ENCODE measurements at regions not wholly inside any gene's neighbourhood (a gene's known extent, or its start where the extent isn't known, plus 50 kb on each side); places are given as distances from the start of the nearest gene placed in this dataset.

DNA sequence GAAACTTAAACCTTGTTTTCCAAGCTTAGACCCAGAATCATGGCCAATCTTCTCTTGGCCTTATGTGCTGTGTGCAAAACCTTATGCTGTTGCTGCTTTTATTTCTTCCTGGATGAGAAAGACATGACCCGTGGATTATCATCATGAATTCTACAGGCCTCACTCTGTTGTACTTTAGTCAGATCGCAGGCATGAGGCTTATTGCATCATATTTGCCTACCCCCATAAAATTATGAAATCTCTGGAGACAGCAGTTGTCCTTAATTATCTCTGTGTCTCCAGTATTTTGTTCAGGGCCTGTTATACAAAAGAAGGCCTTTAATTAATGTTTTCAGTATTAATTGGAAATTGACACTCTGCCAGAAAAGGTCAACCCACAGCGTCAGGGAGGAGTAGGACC is 71.6 kb downstream of the PLCE1 start:
- FAIRE-seq (no peak), DNase-seq (ENCODE audit: insufficient read length, low spot score) (no peak)
- TF ChIP-seq PAX5 (IDR thresholded peaks at IDR 0.05; ENCODE audit: insufficient read depth, low read length, severe bottlenecking) (no peak), SPI1 (IDR thresholded peaks at IDR 0.05; ENCODE audit: low read depth, low read length) (no peak), POU2F2 (IDR thresholded peaks at IDR 0.05; ENCODE audit: low read depth, low read length) (no peak), POLR2A (IDR thresholded peaks at IDR 0.05; ENCODE audit: low read depth, low read length) (no peak), POLR2AphosphoS5 (IDR thresholded peaks at IDR 0.05; ENCODE audit: low read depth, low read length) (no peak), TAF1 (IDR thresholded peaks at IDR 0.05; ENCODE audit: low read depth, low read length) (no peak)

DNA sequence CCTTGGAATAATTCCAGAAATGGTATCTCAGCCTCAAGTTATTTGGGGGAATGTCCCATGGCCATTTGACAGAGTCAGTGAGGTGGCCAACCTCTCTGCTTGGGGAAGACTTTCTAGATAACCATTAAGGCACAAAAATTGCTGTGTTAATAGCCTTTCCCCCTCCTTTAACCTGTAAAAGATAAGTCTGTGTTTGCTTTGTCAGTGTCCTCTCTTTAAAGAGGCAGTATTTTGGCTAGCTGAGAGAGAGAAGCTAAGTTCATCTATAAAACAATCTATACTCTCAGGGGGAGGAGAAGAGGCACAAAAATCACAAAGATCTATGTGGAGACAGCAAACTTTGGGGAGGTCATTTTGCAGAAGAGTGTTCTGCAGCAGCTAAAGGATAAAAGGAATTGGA is 72.1 kb downstream of the PLCE1 start:
- FAIRE-seq (no peak), DNase-seq (ENCODE audit: insufficient read length, low spot score) (no peak)
- TF ChIP-seq POLR2A (IDR thresholded peaks at IDR 0.05; ENCODE audit: low read depth, low read length) (no peak), PAX5 (IDR thresholded peaks at IDR 0.05; ENCODE audit: insufficient read depth, low read length, severe bottlenecking) (no peak), TAF1 (IDR thresholded peaks at IDR 0.05; ENCODE audit: low read depth, low read length) (no peak), POLR2AphosphoS5 (IDR thresholded peaks at IDR 0.05; ENCODE audit: low read depth, low read length) (no peak)

DNA sequence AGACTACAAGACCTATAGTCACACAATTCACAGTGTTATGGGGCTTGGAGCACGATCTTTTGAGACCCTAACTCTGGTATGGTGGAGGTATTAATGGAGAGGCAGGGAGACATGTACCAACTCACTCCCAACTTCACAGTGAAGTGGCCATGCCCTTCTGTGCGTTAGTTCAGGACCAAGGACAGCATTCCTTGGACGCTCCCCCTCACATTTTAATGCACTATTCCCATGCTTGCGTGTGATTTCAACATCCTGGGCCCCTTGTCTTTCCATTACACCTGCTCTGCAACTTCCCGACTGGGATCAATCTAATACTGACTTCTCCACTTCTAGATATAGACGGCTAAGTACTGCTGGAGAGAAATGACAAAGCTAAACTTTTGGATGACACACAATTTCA is 72.7 kb downstream of the PLCE1 start:
- DNase-seq (ENCODE audit: insufficient read length, low spot score) (no peak), FAIRE-seq (no peak)
- TF ChIP-seq TAF1 (IDR thresholded peaks at IDR 0.05; ENCODE audit: low read depth, low read length): no peak
- no peak for TF ChIP-seq PAX5 (IDR thresholded peaks at IDR 0.05; ENCODE audit: insufficient read depth, low read length, severe bottlenecking)
- TF ChIP-seq SPI1 (IDR thresholded peaks at IDR 0.05; ENCODE audit: low read depth, low read length): no peak
- TF ChIP-seq POU2F2 (IDR thresholded peaks at IDR 0.05; ENCODE audit: low read depth, low read length): no peak
- TF ChIP-seq POLR2AphosphoS5 (IDR thresholded peaks at IDR 0.05; ENCODE audit: low read depth, low read length): no peak
- TF ChIP-seq POLR2A (IDR thresholded peaks at IDR 0.05; ENCODE audit: low read depth, low read length): no peak

DNA sequence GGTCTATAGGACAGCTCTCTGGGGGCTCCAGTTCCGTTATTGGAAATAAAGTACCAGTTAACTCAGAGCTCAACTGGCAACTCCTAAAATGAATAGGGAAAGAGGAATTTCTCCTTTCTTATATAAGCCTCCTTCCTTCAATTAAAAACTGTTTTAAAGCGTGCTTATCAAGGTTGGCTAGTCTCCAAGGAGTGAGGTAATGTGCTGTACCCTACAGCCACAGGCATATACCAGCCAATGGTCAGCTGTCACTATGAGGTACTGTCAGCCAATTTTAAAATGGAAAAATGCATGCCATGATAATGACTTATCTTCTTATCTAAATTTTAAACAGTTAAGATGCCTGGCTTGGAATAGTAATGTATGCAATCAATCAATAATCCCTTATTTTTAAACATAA is 76.2 kb downstream of the PLCE1 start:
- FAIRE-seq (no peak), DNase-seq (ENCODE audit: insufficient read length, low spot score) (no peak)
- TF ChIP-seq POLR2A (IDR thresholded peaks at IDR 0.05; ENCODE audit: low read depth, low read length) (no peak), SPI1 (IDR thresholded peaks at IDR 0.05; ENCODE audit: low read depth, low read length) (no peak), POU2F2 (IDR thresholded peaks at IDR 0.05; ENCODE audit: low read depth, low read length) (no peak), POLR2AphosphoS5 (IDR thresholded peaks at IDR 0.05; ENCODE audit: low read depth, low read length) (no peak), PAX5 (IDR thresholded peaks at IDR 0.05; ENCODE audit: insufficient read depth, low read length, severe bottlenecking) (no peak), TAF1 (IDR thresholded peaks at IDR 0.05; ENCODE audit: low read depth, low read length) (no peak)

- TF ChIP-seq POU2F2 (IDR thresholded peaks at IDR 0.05; ENCODE audit: low read depth, low read length): no peak
- no peak for TF ChIP-seq POLR2A (IDR thresholded peaks at IDR 0.05; ENCODE audit: low read depth, low read length)
- FAIRE-seq (no peak), DNase-seq (ENCODE audit: insufficient read length, low spot score) (no peak)
Observed at GRCh38 chr10:94074462-94074861, 80.7 kb downstream of the PLCE1 start.

DNA sequence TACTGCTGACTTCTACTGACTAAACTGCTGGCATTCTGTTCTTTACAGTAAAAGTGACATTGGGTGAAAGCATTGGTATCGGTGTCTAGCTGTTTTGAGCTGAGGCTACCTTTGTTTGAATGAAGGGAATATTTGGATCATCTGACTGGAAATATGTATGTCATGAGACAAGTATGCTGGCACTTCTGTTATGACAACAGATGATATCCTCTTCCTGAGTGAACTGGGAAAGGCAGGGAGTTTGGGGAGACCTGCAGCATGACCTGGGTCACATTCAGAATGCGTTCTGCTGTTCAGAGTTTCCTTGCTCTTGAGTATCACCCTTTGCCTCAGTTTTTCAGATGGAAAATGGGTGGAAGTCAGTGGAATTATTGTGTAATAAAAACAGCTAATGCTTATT is 81.8 kb downstream of the PLCE1 start:
- no peak for DNase-seq (ENCODE audit: insufficient read length, low spot score)
- FAIRE-seq: no peak
- TF ChIP-seq PAX5 (IDR thresholded peaks at IDR 0.05; ENCODE audit: insufficient read depth, low read length, severe bottlenecking) (no peak), SPI1 (IDR thresholded peaks at IDR 0.05; ENCODE audit: low read depth, low read length) (no peak), POLR2AphosphoS5 (IDR thresholded peaks at IDR 0.05; ENCODE audit: low read depth, low read length) (no peak), POLR2A (IDR thresholded peaks at IDR 0.05; ENCODE audit: low read depth, low read length) (no peak), POU2F2 (IDR thresholded peaks at IDR 0.05; ENCODE audit: low read depth, low read length) (no peak)

GRCh38 chr10:94076325-94076841 is 82.7 kb downstream of the PLCE1 start:
- TF ChIP-seq POLR2AphosphoS5 (IDR thresholded peaks at IDR 0.05; ENCODE audit: low read depth, low read length): no peak
- no peak for TF ChIP-seq POLR2A (IDR thresholded peaks at IDR 0.05; ENCODE audit: low read depth, low read length)
- TF ChIP-seq TAF1 (IDR thresholded peaks at IDR 0.05; ENCODE audit: low read depth, low read length): no peak
- no peak for TF ChIP-seq PAX5 (IDR thresholded peaks at IDR 0.05; ENCODE audit: insufficient read depth, low read length, severe bottlenecking)
- no peak for TF ChIP-seq SPI1 (IDR thresholded peaks at IDR 0.05; ENCODE audit: low read depth, low read length)
- TF ChIP-seq POU2F2 (IDR thresholded peaks at IDR 0.05; ENCODE audit: low read depth, low read length): no peak
- DNase-seq (ENCODE audit: insufficient read length, low spot score) (no peak), FAIRE-seq (no peak)

DNA sequence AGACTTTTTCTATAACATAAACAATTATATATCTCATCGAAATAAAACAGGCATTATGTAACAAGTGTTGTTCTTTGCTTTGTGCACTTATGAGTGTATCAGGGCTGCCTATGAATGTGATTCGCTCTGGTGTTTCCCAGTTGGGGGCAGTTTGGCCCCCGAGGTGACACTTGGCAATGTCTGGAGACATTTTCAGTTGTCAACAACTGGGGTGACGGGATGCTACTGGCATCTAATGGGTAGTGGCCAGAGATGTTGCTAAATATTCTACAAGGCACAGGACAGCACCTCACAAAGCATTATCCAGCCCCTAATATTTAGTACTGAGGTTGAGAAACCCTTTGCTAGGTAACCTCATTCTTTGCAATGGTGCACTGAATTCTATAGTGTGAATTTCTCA is 83.3 kb downstream of the PLCE1 start:
- TF ChIP-seq POU2F2 (IDR thresholded peaks at IDR 0.05; ENCODE audit: low read depth, low read length) (no peak), TAF1 (IDR thresholded peaks at IDR 0.05; ENCODE audit: low read depth, low read length) (no peak), SPI1 (IDR thresholded peaks at IDR 0.05; ENCODE audit: low read depth, low read length) (no peak), POLR2AphosphoS5 (IDR thresholded peaks at IDR 0.05; ENCODE audit: low read depth, low read length) (no peak), POLR2A (IDR thresholded peaks at IDR 0.05; ENCODE audit: low read depth, low read length) (no peak), PAX5 (IDR thresholded peaks at IDR 0.05; ENCODE audit: insufficient read depth, low read length, severe bottlenecking) (no peak)
- no peak for FAIRE-seq
- DNase-seq (ENCODE audit: insufficient read length, low spot score): no peak

DNA sequence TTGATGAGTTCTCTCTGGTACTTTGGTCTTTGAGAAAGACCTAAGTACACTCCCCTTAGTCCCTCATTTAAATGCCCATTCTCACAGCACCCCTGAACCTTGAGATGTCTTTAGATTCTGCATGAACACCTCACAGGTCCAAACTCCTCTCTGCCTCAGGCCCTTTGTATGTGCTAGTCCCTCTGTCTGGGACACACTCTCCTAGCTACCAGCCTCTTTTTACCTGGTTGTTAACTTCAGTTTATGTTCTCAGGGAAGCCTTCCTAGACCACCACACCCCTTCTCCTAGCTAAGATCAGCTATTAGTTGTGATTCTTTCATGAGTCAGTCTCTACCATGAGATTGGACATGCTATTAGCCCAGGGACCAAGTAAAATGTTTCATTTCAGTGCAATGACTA is 86.4 kb downstream of the PLCE1 start:
- no peak for TF ChIP-seq POLR2A (IDR thresholded peaks at IDR 0.05; ENCODE audit: low read depth, low read length)
- TF ChIP-seq POU2F2 (IDR thresholded peaks at IDR 0.05; ENCODE audit: low read depth, low read length): no peak
- TF ChIP-seq SPI1 (IDR thresholded peaks at IDR 0.05; ENCODE audit: low read depth, low read length): no peak
- TF ChIP-seq TAF1 (IDR thresholded peaks at IDR 0.05; ENCODE audit: low read depth, low read length): no peak
- TF ChIP-seq POLR2AphosphoS5 (IDR thresholded peaks at IDR 0.05; ENCODE audit: low read depth, low read length): no peak
- TF ChIP-seq PAX5 (IDR thresholded peaks at IDR 0.05; ENCODE audit: insufficient read depth, low read length, severe bottlenecking): no peak
- no peak for DNase-seq (ENCODE audit: insufficient read length, low spot score)
- no peak for FAIRE-seq

GRCh38 chr10:94083662-94084265 is 90.0 kb downstream of the PLCE1 start:
- TF ChIP-seq PAX5 (IDR thresholded peaks at IDR 0.05; ENCODE audit: insufficient read depth, low read length, severe bottlenecking): no peak
- no peak for TF ChIP-seq TAF1 (IDR thresholded peaks at IDR 0.05; ENCODE audit: low read depth, low read length)
- TF ChIP-seq POLR2A (IDR thresholded peaks at IDR 0.05; ENCODE audit: low read depth, low read length): no peak
- TF ChIP-seq SPI1 (IDR thresholded peaks at IDR 0.05; ENCODE audit: low read depth, low read length): no peak
- no peak for TF ChIP-seq POU2F2 (IDR thresholded peaks at IDR 0.05; ENCODE audit: low read depth, low read length)
- TF ChIP-seq POLR2AphosphoS5 (IDR thresholded peaks at IDR 0.05; ENCODE audit: low read depth, low read length): no peak
- DNase-seq (ENCODE audit: insufficient read length, low spot score): no peak
- FAIRE-seq: no peak

Data from GM12891 (cell line).